ENCODE measurements at regions not wholly inside any gene's neighbourhood (a gene's known extent, or its start where the extent isn't known, plus 50 kb on each side); places are given as distances from the start of the nearest gene placed in this dataset.

- TF ChIP-seq, protein P1, sequence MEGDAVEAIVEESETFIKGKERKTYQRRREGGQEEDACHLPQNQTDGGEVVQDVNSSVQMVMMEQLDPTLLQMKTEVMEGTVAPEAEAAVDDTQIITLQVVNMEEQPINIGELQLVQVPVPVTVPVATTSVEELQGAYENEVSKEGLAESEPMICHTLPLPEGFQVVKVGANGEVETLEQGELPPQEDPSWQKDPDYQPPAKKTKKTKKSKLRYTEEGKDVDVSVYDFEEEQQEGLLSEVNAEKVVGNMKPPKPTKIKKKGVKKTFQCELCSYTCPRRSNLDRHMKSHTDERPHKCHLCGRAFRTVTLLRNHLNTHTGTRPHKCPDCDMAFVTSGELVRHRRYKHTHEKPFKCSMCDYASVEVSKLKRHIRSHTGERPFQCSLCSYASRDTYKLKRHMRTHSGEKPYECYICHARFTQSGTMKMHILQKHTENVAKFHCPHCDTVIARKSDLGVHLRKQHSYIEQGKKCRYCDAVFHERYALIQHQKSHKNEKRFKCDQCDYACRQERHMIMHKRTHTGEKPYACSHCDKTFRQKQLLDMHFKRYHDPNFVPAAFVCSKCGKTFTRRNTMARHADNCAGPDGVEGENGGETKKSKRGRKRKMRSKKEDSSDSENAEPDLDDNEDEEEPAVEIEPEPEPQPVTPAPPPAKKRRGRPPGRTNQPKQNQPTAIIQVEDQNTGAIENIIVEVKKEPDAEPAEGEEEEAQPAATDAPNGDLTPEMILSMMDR (IDR thresholded peaks at IDR 0.05) = no peak
- no peak for TF ChIP-seq POLR2A (IDR thresholded peaks at IDR 0.05)
These were observed 189.1 kb downstream of the UBE2E3 start for GRCh38 chr2:181169503-181169902.
